Activated T-cell treated with anti-CD3 and anti-CD28 coated beads, Interleukin-2, amount 50 U/mL, for 24 hours (primary cell): ENCODE measurements at regions not wholly inside any gene's neighbourhood (a gene's known extent, or its start where the extent isn't known, plus 50 kb on each side); places are given as distances from the start of the nearest gene placed in this dataset.
"Not testable (repeated sequence)": the region's sequence is repeated elsewhere in the genome, so short reads cannot be mapped to it uniquely, and the experiment has no call there.

Experiments
- DNase-seq: peaks from one replicate; pipeline ENCODE4 v3.0.0-alpha.2; 2020
- H3K27ac Mint-ChIP-seq: 2 replicates; pipeline ENCODE4 v1.8.0; 2020; ENCODE audit warnings: mild to moderate bottlenecking, mixed read lengths
- H3K27me3 Mint-ChIP-seq: 2 replicates; pipeline ENCODE4 v1.8.0; 2020; ENCODE audit warnings: mixed read lengths
- H3K36me3 Mint-ChIP-seq: 2 replicates; pipeline ENCODE4 v1.8.0; 2020; ENCODE audit warnings: low read depth, mixed read lengths
- H3K4me1 Mint-ChIP-seq: 2 replicates; pipeline ENCODE4 v1.8.0; 2020; ENCODE audit warnings: low read depth, mixed read lengths
- H3K4me3 Mint-ChIP-seq: 2 replicates; pipeline ENCODE4 v1.8.0; 2020; ENCODE audit warnings: mild to moderate bottlenecking, moderate library complexity, mixed read lengths
- H3K9me3 Mint-ChIP-seq: 2 replicates; pipeline ENCODE4 v1.8.0; 2020; ENCODE audit warnings: mixed read lengths

- Mint-ChIP-seq H3K9me3 (peaks cover 14% of the 10 kb centered on the region), H3K36me3 (no peaks in the 10 kb centered on the region), H3K27ac (no peak overlapping the region), H3K4me3 (no peak overlapping the region), H3K4me1 (no peaks in the 10 kb centered on the region), H3K27me3 (no peaks in the 10 kb centered on the region)
- no peak for DNase-seq
These were observed 1137.7 kb upstream of the CNTN5 start for GRCh38 chr11:97883086-97883485.

GRCh38 chr11:97888641-97889040 lies 1132.1 kb upstream of the CNTN5 start:
- Mint-ChIP-seq H3K4me1 (no peaks in the 10 kb centered on the region), H3K27me3 (no peaks in the 10 kb centered on the region), H3K27ac (no peak overlapping the region), H3K9me3 (peaks cover 15% of the 10 kb centered on the region), H3K36me3 (no peaks in the 10 kb centered on the region), H3K4me3 (no peak overlapping the region)
- no peak for DNase-seq

GRCh38 chr11:97890466-97890865 lies 1130.3 kb upstream of the CNTN5 start:
- H3K27ac Mint-ChIP-seq, result no peak overlapping the region
- no peaks in the 10 kb centered on the region for H3K36me3 Mint-ChIP-seq
- no peak for DNase-seq
- no peak overlapping the region for H3K4me3 Mint-ChIP-seq
- no peaks in the 10 kb centered on the region for H3K4me1 Mint-ChIP-seq
- no peaks in the 10 kb centered on the region for H3K27me3 Mint-ChIP-seq
- peaks cover 13% of the 10 kb centered on the region for H3K9me3 Mint-ChIP-seq

GRCh38 chr11:97893612-97894011 lies 1127.1 kb upstream of the CNTN5 start:
- no peak overlapping the region for H3K4me3 Mint-ChIP-seq
- no peak for DNase-seq
- no peaks in the 10 kb centered on the region for H3K36me3 Mint-ChIP-seq
- no peak overlapping the region for H3K27ac Mint-ChIP-seq
- H3K27me3 Mint-ChIP-seq, result no peaks in the 10 kb centered on the region
- H3K4me1 Mint-ChIP-seq, result no peaks in the 10 kb centered on the region
- peaks cover 15% of the 10 kb centered on the region for H3K9me3 Mint-ChIP-seq

- H3K4me3 Mint-ChIP-seq, result no peak overlapping the region
- H3K27ac Mint-ChIP-seq, result no peak overlapping the region
- H3K27me3 Mint-ChIP-seq, result no peaks in the 10 kb centered on the region
- peaks cover 18% of the 10 kb centered on the region for H3K9me3 Mint-ChIP-seq
- no peaks in the 10 kb centered on the region for H3K36me3 Mint-ChIP-seq
- H3K4me1 Mint-ChIP-seq, result no peaks in the 10 kb centered on the region
- DNase-seq, result no peak
These were observed 1125.8 kb upstream of the CNTN5 start for GRCh38 chr11:97894978-97895377.

GRCh38 chr11:97895572-97895971 lies 1125.2 kb upstream of the CNTN5 start:
- no peak for DNase-seq
- Mint-ChIP-seq H3K36me3 (no peaks in the 10 kb centered on the region), H3K27me3 (no peaks in the 10 kb centered on the region), H3K4me1 (no peaks in the 10 kb centered on the region), H3K4me3 (no peak overlapping the region), H3K9me3 (peaks cover 17% of the 10 kb centered on the region), H3K27ac (no peak overlapping the region)

GRCh38 chr11:97902828-97903227 lies 1117.9 kb upstream of the CNTN5 start:
- Mint-ChIP-seq H3K36me3 (no peaks in the 10 kb centered on the region), H3K27ac (no peak overlapping the region), H3K4me1 (no peaks in the 10 kb centered on the region), H3K27me3 (no peaks in the 10 kb centered on the region), H3K9me3 (peaks cover 21% of the 10 kb centered on the region), H3K4me3 (no peak overlapping the region)
- DNase-seq, result no peak

GRCh38 chr11:97905101-97905500 lies 1115.6 kb upstream of the CNTN5 start:
- H3K27ac Mint-ChIP-seq, result no peak overlapping the region
- DNase-seq, result no peak
- peaks cover 23% of the 10 kb centered on the region for H3K9me3 Mint-ChIP-seq
- H3K36me3 Mint-ChIP-seq, result no peaks in the 10 kb centered on the region
- no peaks in the 10 kb centered on the region for H3K4me1 Mint-ChIP-seq
- no peaks in the 10 kb centered on the region for H3K27me3 Mint-ChIP-seq
- H3K4me3 Mint-ChIP-seq, result no peak overlapping the region

- H3K36me3 Mint-ChIP-seq, result no peaks in the 10 kb centered on the region
- H3K27ac Mint-ChIP-seq, result no peak overlapping the region
- H3K4me3 Mint-ChIP-seq, result no peak overlapping the region
- DNase-seq, result no peak
- no peaks in the 10 kb centered on the region for H3K27me3 Mint-ChIP-seq
- H3K4me1 Mint-ChIP-seq, result no peaks in the 10 kb centered on the region
- peaks cover 23% of the 10 kb centered on the region for H3K9me3 Mint-ChIP-seq
These were observed 1115.1 kb upstream of the CNTN5 start for GRCh38 chr11:97905671-97906070.

- no peaks in the 10 kb centered on the region for H3K27me3 Mint-ChIP-seq
- no peak for DNase-seq
- no peaks in the 10 kb centered on the region for H3K36me3 Mint-ChIP-seq
- H3K4me1 Mint-ChIP-seq, result no peaks in the 10 kb centered on the region
- no peak overlapping the region for H3K4me3 Mint-ChIP-seq
- no peak overlapping the region for H3K27ac Mint-ChIP-seq
- H3K9me3 Mint-ChIP-seq, result peaks cover 18% of the 10 kb centered on the region
These were observed 1112.4 kb upstream of the CNTN5 start for GRCh38 chr11:97908354-97908753.

- H3K27ac Mint-ChIP-seq, result no peak overlapping the region
- no peak overlapping the region for H3K4me3 Mint-ChIP-seq
- no peak for DNase-seq
- H3K36me3 Mint-ChIP-seq, result no peaks in the 10 kb centered on the region
- H3K27me3 Mint-ChIP-seq, result no peaks in the 10 kb centered on the region
- H3K4me1 Mint-ChIP-seq, result no peaks in the 10 kb centered on the region
- peaks cover 17% of the 10 kb centered on the region for H3K9me3 Mint-ChIP-seq
These were observed 1110.9 kb upstream of the CNTN5 start for GRCh38 chr11:97909614-97910399.

GRCh38 chr11:97912629-97913028 lies 1108.1 kb upstream of the CNTN5 start:
- H3K4me1 Mint-ChIP-seq, result no peaks in the 10 kb centered on the region
- no peak for DNase-seq
- peaks cover 10% of the 10 kb centered on the region for H3K9me3 Mint-ChIP-seq
- H3K4me3 Mint-ChIP-seq, result no peak overlapping the region
- no peak overlapping the region for H3K27ac Mint-ChIP-seq
- H3K27me3 Mint-ChIP-seq, result no peaks in the 10 kb centered on the region
- H3K36me3 Mint-ChIP-seq, result no peaks in the 10 kb centered on the region

GRCh38 chr11:97922933-97923332 lies 1097.8 kb upstream of the CNTN5 start:
- H3K36me3 Mint-ChIP-seq, H3K4me3 Mint-ChIP-seq, H3K27me3 Mint-ChIP-seq, DNase-seq, H3K27ac Mint-ChIP-seq, H3K4me1 Mint-ChIP-seq: not testable (repeated sequence)
- H3K9me3 Mint-ChIP-seq, result peaks cover 13% of the 10 kb centered on the region

GRCh38 chr11:97934572-97935208 lies 1086.1 kb upstream of the CNTN5 start:
- Mint-ChIP-seq H3K27ac (no peak overlapping the region), H3K4me3 (no peak overlapping the region), H3K4me1 (no peaks in the 10 kb centered on the region), H3K27me3 (no peaks in the 10 kb centered on the region), H3K9me3 (peaks cover 4% of the 10 kb centered on the region), H3K36me3 (no peaks in the 10 kb centered on the region)
- DNase-seq, result no peak

GRCh38 chr11:97937501-97937900 lies 1083.2 kb upstream of the CNTN5 start:
- Mint-ChIP-seq H3K27ac (no peak overlapping the region), H3K4me3 (no peak overlapping the region), H3K36me3 (no peaks in the 10 kb centered on the region), H3K9me3 (peaks cover 6% of the 10 kb centered on the region), H3K27me3 (no peaks in the 10 kb centered on the region), H3K4me1 (no peaks in the 10 kb centered on the region)
- DNase-seq, result no peak
